HG03060 (cell line): ENCODE measurements at regions not wholly inside any gene's neighbourhood (a gene's known extent, or its start where the extent isn't known, plus 50 kb on each side); places are given as distances from the start of the nearest gene placed in this dataset.
A peak's percentile ranks its signal among the peaks of the same experiment; 100 is the strongest.

ENCODE experiments used
- ATAC-seq: cut with Tn5 transposase; IDR thresholded peaks from one replicate; pipeline ENCODE4 v1.9.1; 2021; ENCODE audit warnings: low read depth, moderate number of reproducible peaks; ENCODE audit not compliant: unreplicated experiment

DNA sequence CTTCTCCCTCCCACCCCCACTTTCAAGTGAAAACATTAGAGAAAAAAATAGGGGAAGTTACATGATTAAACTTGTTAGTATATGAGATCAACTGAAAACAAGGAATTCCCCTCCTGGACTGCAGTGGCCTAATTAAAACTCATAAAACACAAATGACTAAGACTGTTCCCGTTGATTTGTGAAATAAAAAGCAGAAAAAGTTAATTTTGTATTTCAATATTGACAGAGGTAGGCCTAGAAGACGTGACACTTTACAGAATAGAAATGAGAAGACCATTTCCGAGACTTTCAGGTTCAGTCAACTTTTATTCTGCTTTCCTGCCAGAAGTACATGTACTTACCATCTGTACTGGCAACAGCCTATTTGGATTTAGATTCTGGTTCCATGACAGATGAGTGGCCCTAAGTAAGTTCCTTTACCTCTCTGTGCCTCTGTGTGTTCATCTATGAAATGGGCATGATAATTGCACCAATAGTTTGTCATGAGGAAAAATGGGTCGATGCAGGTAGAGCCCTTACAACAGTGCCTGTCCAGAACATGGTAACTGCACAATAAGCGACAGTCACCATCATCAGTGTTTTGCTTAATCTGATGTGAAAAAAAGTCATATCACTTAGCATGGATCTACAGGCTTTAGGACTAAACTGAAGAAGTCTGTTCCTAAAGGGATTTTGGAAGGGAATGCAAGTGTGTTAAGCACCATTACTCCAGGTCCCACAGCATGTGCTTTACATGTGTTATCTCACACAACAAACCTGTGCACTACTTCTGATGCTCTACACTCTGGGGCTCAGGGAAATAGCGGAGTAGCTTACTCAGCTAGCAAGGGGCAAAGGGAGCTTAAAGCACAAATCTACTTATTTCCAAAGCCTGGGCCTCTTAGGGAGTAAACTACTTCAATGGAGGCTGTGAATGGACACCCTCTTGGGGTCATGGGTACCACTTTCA is 562.3 kb upstream of the DIPK2B start:
- peak; percentile 31 for ATAC-seq

DNA sequence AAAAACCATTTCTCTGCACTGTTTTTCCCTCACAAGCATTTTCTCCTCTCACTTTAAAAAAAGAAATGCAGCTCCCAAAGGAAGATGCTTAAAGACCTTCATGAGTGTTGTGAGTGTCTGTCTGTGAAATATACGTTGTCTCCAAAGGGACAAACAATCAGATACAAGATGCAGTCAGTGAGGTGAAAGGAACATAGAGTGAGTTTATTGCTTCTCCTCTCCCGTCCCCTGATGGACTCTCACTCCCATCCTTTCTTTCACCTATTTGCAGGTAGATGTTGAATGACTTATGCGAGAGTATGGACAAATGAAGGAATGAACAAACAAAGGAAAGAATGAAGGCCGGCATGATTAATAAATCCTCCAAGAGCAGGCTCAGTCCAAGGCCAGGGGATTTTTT is 561.2 kb upstream of the DIPK2B start:
- ATAC-seq = no peak

DNA sequence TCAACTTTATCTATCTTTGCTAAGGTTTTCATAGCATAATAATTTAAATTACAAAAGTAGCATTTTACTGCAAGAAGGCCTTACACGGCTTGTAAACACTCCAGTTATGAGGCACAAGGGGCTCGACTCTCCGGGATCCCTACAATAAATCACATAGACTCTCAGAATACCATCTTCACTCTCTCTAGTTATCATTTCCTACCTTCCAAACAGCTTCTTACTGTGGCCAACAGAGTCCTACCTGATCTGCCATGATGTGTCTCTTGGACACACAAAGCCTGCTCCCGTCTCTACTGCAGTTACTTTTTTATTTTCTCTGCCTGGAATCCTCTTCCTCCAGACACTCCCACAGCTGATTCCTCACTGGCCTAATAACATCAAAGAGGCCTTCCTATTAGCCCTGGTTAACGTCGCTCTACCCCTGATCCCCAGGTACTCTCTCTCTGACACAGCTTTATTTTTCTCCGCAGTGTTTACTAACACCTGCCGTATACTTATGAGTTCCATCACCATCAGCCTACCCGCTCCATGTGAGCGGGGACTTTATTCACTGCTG is 559.6 kb upstream of the DIPK2B start:
- ATAC-seq = no peak

DNA sequence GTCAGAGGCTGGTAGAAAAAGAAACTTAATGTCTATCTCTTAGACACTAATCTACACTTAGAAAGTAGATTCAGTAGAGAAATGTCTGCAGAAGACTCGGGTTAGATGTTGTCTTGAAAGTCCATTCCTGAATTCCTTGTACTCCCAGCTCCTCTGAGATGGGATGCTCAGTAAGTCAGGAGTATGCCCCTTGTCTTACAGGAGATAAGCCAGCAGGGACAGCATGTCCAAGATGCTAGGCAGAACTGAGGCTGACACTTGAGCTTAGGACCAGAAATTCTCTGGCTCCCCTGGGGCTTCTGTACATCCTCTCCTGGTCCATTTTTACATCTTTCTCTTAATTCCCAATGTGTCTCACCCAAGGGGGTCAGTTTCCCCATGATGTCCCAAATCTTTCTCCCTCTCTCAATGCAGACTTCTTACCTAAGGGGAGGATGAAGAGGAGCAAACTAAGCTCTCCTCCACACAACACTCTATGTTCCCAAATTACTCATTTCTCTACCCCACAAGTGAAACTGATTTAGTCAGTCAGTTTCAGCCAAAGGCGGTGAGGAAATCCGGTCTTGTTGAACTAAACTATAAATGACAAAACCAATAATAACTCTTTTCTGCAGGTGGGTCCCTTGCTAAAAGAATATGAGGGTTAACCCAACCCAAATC is 558.2 kb upstream of the DIPK2B start:
- ATAC-seq = peak; percentile 56

DNA sequence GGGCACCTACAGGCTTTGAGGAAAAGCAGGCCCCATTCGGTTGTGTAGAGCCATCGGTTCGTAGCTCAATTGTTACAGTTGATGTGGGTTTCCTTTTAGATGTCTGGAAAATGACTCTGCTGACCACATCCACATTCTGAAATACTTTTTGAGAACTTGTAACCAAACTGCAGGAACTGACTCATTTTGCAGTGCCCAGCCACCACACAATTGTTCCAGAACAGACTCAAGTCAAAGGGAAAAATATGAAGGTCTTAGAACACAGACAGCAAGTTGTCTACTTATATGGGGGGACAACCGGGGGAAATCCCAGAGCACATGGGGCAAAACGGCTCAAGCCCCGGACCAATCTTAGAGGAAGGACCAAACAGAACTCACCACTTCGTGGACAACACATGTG is 557.6 kb upstream of the DIPK2B start:
- ATAC-seq = no peak

DNA sequence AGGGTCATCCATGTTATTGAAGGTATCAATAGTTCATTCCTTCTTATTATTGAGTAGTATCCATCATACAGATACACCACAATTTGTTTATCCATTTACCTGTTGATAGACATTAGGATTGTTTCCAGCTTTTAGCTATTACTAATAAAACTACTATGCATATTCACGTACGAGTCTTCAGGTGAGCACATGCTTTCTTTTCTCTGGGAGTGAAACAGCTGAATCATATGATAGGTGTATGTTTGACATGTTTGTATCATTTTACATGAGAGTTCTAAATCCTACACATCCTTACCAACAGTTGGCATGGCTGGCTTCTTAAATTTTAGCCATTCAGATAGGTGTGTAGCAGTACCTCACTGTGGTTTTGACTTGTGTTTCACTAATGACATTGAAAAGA is 556.6 kb upstream of the DIPK2B start:
- no peak for ATAC-seq

DNA sequence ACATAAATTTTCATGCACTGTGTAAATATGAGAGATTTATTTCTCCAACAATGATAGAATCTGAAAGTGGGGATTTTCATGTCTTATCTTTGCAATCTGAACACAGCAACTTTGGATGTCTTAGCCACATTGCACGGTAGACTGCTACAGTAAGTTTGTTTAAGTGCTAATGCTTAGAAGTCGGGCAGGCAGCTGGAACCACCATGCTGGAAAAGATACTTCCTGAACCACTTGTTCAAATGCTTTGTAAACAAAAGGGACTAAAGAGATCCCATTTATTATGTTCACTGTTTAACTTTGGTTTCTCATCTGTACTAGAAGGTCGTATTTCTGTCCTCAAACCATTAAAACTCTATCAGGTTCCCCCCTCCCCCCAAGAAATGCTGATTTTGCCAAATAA is 555.9 kb upstream of the DIPK2B start:
- no peak for ATAC-seq

DNA sequence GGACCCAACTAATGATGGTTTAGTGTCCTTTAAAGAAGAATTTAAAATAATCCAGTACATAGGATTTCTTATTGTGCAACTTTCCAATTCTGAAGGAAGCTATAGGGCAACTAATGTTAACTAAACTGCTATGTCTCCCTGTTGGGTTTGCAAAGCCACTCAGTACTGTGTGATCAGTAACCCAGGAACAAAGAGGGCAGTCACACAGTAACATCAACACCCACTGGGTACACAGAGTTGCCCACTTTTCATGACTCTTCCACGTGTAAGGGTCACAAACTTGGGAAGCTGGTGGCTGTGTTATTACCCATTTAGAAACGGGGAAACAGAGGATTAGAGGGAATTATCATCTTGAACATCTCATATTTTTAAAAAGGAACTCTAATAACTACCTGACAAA is 555.0 kb upstream of the DIPK2B start:
- ATAC-seq = no peak

DNA sequence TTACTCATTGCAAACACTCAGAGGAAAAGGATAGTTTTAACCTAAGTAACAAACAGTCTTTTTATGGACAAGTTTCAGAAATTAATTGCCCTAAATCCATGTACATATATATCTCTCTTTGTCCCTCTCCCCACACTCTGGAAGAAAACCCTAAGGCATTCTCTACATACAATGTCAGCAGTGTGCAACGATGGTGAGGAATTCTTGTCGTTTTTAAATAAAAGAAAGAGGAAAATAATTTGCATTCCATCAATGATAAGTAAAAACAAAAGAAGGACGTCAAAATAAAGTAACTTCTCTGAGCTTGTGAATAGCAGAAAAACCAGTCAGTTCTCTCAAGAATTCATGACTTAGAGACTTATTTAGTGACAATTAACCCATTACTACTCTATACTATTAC is 550.5 kb upstream of the DIPK2B start:
- no peak for ATAC-seq

DNA sequence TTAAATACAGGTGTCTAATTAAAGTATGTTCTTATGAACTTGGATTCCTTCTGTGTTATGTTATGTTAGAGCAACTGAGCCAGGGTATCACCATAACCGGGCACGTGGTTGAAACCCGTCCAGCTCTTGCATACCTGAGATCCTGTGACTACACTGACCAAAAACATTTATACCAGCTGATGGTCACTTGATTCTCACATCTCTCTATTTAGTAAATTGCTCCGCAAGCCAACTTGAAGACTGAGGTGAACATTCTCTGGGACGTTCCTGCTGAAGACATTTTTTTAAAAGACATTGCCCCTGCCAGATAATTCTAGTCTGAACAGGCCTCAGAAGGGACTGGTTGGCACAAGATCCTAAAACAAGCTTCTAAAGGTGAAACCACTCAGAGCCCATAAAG is 550.0 kb upstream of the DIPK2B start:
- no peak for ATAC-seq

DNA sequence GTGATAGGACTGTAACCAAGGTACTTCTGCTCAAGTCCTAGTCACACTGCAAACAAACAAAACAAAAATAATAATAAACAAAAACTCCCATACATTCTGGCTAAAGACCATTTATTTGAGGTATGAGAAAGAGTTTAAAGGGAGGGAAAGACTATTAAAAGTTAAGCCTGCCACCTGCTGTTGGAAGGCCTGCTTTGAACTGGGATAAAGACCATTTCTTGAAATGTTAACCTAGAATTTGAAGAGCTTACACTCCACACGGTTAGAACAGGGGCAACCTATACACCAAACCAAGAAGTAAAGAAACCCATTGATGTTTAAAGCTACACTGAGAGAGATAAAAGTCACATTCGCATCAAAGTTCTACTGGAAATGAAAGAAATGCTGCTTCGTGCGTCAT is 548.7 kb upstream of the DIPK2B start:
- no peak for ATAC-seq

DNA sequence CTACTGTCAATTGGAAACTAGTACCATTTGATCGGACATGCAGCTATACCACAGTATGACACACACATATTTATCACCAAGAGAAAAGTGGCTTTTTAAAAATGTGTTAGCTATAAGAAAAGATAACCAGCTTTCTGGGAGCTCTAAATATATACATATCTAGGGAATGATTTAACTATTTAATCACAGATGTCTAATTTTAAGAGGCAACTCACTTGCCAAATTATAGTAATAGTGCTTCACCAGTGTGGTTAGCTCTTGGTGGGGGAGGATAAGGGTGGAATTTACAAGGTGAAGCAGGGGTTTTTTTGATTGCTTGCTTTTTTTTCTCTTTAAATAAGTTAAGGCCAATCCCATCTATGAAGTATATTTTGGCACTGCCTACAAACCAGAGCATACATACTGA is 547.7 kb upstream of the DIPK2B start:
- no peak for ATAC-seq

DNA sequence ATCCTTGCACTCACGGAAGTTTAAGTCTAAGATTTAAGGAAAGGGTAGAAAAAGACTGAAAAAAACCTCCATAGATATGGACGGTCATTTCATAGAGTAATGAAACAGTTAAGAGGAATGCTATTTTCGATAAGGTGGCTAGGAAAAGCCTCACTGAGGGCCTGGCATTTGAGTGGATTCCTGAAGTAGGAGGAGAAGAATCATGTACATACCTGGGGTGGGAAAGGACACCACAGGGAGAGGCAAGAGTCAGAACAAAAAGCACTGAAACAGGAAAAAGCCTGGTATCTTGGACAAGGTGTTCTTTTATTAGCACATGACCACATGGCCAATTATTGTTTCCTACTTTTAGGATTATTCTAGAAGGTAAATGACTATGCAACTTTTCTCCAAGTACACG is 547.2 kb upstream of the DIPK2B start:
- ATAC-seq = no peak

DNA sequence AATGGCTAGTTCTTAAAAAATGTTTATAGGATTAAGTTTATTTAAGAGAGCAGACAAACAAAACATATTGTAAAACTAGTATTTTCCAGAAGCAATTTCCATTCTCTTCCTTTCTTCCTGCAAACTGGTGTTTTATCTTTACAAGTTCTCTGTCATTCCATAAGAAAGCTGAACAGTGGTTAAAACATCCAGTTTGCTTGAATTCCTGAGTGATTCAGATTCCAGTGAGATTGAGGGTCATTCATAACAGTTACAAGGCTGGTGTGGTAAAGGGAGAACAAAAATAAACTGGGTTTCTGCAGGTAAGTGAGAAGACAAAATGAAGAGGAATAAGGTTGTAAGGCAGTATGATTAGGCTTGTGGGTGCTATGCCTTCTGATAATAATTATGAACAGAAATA is 544.8 kb upstream of the DIPK2B start:
- no peak for ATAC-seq

DNA sequence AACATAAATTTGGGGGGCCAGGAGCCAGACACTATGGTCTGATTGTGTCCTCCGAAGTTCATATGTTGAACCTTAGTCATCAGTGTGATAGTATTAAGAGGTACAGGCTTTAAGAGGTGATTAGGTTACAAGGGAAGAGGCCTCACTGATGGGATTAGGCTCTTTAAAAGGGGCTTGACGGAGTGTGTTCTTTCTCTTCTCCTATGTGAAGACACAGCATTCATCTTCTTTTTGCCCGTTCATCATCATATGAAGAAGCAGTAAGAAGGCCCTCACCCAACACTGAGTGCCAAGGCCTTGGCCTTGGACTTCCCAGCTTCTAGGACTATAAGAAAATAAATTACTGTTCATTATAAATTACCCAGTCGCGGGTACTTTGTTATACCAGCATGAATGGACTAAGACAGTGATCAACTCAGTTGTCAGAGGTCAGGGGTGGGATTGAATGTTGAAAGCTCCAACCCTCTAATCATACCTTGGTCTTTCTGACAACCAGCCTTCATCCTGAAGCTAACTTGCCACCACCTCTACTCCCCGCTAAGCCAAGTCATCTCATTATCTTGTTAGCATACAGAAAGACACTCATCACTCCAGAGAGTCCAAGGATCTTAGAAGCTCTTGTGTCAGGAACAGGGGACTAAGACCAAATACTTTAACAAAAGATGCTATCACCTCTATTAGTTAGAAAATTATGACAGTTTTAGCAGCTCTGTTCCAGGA is 543.4 kb upstream of the DIPK2B start:
- no peak for ATAC-seq

DNA sequence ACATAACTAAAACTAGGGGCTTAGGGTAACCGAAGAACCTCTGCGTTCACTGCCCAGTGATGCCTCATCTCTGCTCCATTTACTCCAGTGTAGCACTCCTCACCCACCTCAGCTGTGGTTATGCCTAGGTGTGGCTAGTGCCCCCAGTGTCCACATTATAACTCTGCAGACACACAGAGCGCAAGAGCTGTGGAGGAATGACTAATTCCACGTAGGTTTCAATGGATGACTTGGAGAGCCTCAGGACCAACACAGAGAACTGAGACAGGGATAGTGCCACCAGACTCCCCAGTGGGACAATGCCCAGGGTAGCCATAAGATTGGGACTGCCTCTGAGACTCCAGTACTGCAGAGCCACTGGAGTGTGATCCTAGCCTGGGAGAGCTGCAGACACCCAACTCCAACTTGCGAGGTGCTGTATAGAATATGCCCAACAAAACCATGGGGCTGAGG is 542.4 kb upstream of the DIPK2B start:
- ATAC-seq = no peak

DNA sequence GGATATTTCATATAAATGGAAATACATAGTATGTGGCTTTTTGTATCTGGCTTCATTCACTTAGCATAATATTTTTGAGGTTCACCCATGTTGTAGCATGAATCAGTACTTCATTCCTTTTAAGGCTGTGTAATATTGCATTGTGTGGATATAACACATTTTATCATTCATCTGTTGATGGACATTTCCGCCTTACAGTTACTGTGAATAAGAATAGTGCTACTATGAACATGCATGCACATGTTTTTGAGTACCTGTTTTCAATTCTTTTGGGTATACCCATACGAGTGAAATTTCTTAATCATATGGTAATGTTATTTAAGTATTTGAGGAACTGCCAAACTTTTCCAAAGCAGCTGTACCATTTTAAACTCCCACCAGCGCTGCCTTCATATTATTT is 539.6 kb upstream of the DIPK2B start:
- no peak for ATAC-seq

DNA sequence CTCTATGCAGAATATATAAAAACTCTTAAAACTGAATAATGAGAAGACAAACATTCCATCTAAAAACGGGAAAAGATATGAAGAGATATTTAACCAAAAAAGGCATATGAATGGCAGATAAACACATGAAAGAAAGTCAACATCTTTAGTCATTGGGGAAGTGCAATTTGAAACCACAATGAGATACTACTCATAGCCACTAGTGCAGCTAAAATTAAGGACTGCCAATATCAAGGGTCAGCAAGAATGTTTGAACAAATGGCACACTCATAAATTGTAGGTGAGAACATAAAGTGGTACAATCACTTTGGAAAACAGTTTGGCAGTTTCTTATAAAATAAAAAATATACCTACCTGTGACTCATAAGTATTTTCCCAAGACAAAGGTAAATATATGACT is 534.9 kb upstream of the DIPK2B start:
- no peak for ATAC-seq

DNA sequence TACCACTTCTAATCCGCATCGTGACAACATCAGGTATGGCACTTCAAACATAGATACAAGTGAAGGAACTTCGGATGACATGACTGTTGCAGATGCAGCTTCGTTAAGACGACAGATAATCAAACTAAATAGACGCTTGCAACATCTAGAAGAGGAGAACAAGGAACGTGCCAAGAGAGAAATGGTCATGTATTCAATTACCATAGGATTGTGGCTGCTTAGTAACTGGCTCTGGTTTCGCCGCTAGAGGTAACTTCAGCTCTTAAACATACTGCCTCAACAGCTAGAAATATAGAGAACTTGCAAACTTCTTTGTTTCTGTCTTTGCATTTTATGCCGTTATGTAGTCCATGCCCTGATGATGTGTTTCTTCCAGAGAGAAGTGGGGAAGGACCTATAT is 530.8 kb upstream of the DIPK2B start:
- no peak for ATAC-seq

DNA sequence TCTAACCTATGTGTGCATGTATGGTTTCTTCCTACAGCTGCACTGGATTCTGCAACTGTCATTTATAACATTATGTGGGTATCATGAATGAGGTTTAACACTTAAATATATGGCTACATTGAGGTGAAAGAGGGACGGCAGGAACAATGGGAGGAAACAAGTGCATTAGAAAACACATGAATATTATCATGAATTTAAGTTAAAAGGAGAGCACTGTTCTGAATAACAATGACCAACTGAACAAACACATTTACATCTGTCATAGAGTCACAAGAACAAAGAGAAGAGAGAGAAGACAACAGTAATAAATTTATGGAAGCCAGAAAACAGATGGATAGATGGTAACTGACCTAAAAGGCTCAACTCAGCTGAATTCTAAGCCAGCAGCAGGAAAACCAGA is 527.1 kb upstream of the DIPK2B start:
- ATAC-seq = no peak

DNA sequence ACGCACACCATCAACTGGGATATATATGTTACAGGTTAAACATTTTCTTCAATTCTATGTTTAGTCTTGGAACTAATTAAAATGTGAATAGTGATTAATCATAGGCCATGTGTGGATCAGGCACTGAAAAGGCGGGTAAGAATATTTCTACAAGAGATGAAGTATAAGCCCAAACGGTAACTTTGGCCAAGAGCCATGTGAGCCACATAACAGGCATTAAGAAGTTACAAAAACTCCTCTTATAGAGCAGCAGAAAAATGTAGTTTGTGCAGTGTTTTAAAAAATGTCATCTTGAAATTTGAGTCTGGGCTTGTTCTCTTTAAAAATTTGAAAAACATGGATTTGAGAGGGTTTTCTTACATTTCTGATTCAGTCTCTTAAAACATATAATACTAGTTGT is 521.8 kb upstream of the DIPK2B start:
- ATAC-seq = no peak
